A673 (cell line): ENCODE measurements at regions not wholly inside any gene's neighbourhood (a gene's known extent, or its start where the extent isn't known, plus 50 kb on each side); places are given as distances from the start of the nearest gene placed in this dataset.

Source experiments
- CTCF ChIP-seq: fragments of 300-800, 200-600 bp; sonication (generic); conservative IDR thresholded peaks from 2 replicates; pipeline ENCODE4 v1.5.1; 2017; ENCODE audit warnings: low read depth, mild to moderate bottlenecking, antibody characterized with exemption, low read length, moderate library complexity, mixed read lengths
- EZH2 ChIP-seq: fragments of 200-600 bp; sonication (generic); IDR thresholded peaks from 2 replicates; pipeline ENCODE4 v1.6.1; 2017; ENCODE audit warnings: borderline replicate concordance, low read depth, mild to moderate bottlenecking, mixed read lengths, antibody characterized with exemption, low read length; ENCODE audit not compliant: poor library complexity, severe bottlenecking

- TF ChIP-seq EZH2 (no peak), CTCF (no peak)
Observed at GRCh38 chr2:163527381-163527780, 208.4 kb downstream of the FIGN start.
